GM19328 (cell line): ENCODE measurements at regions not wholly inside any gene's neighbourhood (a gene's known extent, or its start where the extent isn't known, plus 50 kb on each side); places are given as distances from the start of the nearest gene placed in this dataset.

Experiments used
- ATAC-seq: cut with Tn5 transposase; IDR thresholded peaks from one replicate; pipeline ENCODE4 v1.9.1; 2021; ENCODE audit warnings: mild to moderate bottlenecking, moderate library complexity; ENCODE audit not compliant: unreplicated experiment

DNA sequence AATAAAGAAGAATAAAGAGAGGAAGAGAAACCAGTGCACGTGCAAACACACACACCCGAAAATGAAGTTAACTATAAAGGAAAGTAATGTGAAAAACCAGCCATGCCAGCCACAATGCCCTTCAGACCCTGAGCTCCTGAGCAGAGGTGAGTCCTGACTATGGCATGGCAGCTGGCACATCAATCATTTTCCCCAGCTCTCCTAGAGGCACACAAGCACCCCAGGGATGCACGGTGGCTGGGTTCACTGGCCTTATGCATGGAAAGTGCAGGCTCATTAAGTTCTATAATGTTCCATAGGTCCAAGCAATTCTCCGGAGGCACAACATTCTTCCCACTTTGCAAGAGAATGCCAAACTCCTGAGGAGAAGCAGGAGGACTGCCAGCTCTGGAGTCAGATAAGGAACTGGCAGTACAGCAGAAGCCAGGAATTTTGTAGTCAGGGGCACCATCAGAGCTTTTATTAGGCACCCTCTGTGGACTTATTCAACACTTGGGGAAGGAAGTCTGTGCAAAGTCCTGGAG is 175.0 kb upstream of the PRDM1 start:
- ATAC-seq, result no peak

DNA sequence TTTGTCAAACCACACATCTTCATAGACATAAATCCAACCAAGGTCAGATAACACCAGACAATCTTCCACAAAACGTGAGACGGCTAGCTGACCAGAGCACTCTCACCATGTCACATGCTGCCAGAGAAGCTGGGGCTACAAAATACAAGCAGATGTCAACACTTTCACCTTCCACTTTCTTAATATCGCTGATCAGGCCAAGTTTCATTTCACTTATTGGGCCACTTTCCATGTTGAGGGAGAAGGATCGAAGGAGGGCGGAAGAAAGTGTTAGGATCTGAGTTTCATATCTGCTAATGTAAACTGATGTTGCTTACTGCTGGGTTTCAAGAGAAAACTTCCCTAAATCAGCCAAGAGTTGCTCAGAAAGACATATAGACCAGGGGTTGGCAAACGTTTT is 177.0 kb upstream of the PRDM1 start:
- ATAC-seq, result no peak

DNA sequence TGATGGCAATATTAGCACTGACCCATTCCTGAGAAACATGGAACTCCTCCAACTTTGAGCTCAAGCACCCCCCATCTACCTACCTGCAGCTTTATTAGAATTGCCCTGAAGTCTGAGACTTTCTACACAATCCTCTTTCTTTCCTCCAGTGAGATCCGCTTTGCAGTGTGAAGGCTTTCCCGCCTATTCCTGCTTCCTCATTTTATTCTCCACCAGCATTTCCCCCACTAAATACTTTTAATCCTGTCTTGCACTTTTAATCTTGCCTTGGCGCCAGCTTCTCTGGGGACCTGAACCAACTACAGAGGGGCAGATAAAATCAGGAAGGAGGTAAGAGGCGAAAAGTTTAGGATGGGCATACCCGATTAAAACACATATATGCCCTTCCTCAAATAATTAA is 178.1 kb upstream of the PRDM1 start:
- no peak for ATAC-seq

DNA sequence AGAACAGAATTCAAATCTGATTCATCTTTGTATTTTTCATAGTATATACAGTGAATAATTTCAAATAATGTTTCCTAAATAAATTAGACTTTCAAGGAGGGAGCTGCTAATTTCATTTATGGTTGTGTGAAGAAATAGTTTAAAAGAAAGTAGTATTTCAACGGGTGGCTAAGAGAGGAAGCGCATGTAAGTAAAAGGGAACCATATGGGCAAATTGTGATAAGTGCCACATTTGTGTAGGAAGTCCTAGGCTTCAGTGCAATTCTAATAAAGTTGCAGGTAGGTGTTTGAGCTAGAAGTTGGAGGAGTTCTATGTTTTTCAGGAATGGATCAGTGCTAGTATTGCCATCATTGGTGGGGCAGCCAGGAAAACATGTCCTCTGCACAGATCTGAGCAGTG is 178.8 kb upstream of the PRDM1 start:
- ATAC-seq, result no peak

DNA sequence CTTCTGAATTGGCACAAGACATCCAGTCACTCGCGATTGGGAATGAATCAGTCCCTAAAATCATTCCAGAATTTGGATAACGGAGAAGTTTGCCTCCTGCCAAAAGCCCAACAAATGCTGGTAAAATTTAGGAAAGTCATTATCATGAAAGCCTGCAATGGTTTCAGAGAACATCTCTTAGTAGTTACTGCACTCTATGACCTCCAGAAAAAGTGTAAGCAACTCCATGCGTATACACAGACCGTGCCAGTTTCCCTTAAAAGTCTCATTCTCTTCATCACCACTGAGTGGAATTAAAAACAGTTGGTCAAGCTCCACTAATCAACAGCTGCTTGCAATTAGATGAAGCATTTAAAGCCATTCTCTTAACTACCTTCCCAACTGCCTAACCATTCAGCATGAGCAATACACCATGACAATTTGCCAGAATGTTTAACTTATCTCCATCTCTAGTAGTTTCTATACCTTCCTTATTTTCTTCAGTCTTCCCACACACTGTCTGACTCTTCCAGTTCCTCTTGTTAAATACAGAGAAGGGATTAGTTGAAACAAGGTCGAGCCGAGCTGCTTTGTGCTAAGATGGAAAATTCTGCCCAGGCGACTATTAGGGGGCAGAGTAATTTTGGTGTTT is 183.6 kb upstream of the PRDM1 start:
- no peak for ATAC-seq

DNA sequence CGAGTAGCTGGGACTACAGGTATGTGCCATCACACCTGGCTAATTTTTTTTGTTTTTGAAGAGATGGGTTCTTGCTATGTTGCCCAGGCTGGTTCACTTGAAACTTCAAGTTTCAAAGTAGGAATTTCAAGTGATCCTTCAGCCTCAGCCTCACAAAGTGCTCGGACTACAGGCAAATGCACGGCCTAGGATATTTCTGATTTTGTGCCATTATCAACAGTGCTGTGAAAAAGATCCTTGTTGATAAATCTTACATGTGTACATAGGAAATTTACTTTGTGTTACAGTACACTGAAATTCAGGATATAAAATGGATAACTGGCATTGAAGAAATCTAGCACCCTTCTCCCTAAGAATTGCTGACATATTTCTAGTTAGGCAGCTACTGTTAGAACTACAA is 184.6 kb upstream of the PRDM1 start:
- no peak for ATAC-seq

DNA sequence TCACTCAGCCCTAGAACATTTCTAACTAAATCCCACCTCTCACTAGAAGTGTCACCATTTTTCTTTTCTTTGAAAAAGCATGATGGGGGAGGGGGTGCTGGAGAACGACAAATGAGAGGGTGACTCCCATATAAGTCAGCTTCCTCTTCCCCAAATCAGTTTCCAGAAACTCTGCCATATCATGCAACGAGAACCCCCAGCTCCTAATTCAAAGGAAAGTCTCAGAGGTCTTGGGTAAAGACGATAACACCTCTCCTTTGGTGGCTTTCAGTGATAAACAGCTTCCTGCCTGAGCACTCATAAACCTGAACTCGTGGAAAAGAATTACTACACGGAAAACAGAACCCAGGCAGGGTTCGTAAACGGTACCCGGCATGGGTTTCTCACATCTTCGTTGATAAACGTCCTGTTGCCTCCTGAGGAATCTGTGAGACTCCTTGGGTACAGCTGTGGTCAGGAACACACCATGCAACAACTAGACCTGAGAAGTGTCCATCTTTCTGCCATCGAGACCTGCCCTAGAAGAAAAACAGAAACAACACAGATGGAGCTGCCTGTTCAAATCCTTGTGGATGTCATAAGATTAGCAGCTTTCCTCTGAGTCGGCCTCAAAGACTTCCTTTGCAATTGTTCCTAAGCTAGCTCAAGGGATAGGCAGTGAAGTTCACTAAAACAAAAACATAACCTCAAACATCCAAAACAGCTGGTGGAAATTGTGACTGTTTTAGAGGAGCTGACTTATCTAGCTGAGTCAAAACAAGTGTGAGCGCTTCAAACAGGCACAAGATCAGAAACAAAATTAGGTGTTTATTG is 185.8 kb upstream of the PRDM1 start:
- no peak for ATAC-seq

DNA sequence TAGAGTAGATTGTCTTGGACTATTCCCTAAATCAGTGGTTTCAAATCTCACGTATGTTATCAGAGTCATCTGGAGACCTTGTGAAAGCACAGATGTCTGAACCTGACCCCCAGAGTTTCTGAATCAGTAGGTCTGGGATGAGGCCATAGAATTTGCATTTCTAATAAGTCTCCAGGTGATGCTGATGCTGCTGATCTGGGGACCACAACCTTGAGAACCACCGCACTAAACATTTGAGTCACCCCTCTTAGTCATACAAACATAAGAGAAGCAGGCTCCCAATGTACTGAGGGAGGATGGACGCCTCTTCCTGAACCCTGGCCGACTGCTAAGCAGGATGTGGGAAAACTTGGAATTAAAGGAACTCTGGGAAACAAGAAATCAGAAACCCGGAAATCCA is 187.8 kb upstream of the PRDM1 start:
- peak; percentile 61 for ATAC-seq

DNA sequence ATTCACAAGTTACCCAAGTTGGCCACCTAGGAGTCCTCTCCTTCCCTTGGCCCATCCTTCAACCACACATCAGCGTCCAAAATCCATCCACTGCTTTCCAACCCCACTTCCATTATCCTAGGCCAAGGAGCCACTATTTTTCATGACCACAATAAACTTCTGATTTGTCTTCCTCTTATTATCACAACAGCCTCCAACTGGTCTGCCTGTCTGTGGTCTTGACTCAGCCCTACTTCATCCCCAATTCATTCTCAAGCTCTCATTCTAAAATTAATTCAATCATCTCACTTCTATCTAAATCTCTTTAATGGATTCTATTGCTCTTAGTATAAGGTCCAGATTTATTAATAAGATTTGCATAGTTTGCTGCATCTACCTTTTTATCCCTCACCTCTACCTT is 189.0 kb upstream of the PRDM1 start:
- no peak for ATAC-seq

DNA sequence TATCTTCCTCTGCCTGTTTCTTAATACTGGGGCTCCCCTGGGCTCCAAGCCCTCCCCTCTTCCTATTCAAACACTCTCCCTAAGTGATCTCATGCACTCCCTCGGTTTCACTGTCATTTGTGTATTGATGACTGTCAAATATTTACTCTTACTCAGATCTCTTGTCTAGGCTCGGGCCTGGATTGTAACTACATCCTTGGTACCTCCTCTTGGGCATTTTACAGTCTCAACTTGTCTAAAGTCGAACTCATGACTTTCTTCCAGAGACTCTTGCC is 189.4 kb upstream of the PRDM1 start:
- no peak for ATAC-seq

DNA sequence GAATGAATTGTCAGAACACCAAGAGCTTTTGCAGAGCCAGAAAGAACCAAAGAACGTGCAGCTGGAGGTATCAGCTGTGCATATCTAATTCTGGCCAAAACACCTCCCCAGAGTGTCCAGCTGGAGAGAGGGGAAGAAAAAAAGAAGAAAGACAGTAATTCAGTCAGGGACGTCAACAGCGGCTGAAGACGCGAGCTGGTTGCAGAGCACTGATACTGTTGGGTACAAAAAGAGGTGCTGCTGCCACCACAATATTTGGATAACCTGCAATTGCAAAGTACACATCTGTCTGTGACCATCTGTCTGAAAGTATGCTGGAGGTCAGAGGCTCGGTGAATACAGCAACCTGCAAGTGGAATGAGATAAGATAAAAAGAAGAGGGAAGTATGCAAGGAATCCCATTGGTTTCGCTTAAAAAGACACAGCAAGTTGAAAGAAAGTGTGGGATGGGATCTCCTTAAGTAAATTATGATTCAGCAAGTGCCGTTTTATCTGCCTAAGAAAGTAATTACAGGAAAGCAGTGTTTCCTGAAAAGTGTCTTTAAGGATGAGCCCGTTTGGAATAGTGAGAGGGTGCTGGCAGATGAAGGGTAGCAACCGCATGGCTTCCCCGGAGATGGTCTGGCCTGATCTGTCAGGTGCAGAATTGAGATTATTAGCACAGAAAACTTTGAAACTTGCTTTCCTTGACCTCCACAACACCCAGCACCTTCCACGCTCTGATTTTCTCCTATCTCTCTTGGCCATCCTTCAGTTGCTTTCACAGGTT is 189.9 kb upstream of the PRDM1 start:
- no peak for ATAC-seq

DNA sequence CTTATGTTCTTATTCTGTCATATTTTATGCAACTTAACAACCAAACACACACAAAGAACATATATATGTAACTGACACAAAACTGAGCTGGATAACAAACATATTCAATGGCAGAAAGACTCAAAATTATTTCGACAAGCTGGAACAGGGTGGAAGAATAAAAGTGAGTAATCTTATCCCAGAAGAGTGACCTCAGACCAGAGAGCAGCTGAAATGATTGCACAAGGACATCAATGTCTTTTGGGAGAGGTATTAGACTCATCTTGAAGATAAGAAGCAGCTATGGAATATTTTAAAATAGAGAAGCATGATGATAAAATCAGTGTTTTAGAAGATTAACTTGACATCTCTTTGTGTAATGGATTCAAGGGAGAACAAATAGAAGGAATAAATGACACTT is 191.6 kb upstream of the PRDM1 start:
- no peak for ATAC-seq

DNA sequence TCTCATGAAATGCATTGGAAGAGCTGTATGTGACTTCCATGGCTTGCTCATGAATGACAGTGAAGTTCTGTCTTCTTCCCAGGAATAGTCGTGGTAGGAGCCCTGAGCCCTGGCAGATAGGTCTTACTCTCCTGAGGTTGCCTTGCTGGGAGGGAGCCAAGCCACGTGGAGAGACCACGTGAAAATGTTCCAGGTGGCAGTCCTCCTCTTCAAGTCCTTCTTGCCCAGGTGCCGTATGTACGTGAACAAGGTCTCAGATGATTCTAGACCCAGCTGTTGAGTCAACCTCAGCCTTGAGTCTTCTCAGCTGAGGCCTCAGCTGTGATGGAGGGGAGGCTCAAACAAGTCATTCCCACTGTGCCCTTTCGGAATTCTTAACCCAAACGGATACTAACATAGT is 192.4 kb upstream of the PRDM1 start:
- no peak for ATAC-seq

DNA sequence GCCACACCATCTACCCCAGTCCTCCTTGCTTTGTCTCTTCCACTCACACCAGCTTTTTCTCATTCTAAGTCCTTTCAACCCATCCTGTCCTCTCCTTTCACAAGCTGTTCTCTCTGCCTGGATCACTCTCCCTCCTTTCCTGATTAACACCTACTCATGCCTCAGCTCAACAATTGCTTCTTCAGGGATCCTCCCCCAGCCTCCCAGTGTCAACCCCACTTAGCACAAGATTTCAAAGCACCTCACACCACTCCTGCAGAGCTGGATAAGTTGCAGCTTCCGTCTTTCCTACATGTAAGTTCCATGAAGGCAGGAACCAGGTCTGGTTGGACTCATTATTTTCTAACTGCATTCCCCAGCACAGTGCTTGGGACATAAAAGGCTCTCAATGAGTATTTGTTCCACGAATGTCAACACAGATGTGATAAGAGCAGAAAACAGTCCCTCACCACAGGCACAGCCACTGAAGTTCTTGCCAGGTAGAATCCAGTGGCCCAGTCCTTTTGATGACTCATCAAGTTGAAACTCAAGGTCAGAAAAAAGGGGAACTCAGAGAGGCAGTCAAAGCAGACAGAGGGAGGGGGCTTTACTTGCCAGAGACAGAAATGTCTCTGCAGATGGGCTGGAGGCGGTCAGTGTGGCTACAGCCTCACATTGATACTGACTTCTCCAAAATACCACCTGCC is 193.4 kb upstream of the PRDM1 start:
- peak; percentile 88 for ATAC-seq

DNA sequence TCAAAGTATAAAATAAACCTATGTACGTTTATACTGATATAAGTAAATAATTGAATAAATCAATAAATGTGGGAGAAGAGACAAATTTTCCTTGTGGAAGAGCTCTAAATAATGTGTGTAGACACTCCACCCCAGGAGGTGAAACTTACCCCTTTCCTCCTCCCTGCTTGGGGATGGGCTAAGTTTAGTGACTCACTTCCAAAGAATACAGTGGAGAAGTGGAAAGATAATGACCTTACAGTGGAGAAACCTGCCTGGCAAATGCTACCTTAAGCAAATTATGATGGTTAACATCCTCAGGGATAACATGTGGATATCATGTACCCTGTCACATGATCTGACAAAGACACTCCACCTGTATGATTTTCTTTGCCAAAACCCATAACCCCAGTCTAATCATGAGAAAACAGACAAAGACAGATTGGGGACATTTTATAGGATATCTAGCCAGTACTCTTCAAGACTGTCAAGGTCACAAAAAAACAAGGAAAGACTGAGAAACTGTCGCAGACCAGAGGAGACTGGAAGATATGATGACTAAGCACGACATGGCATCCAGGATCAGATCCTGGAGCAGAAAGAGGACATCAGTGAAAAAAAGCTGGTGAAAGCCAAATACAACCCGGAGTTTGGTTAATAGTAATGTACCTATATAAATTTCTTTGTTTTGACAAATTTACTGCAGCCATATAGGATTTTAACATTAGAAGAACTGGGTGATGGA is 195.5 kb upstream of the PRDM1 start:
- ATAC-seq, result no peak

DNA sequence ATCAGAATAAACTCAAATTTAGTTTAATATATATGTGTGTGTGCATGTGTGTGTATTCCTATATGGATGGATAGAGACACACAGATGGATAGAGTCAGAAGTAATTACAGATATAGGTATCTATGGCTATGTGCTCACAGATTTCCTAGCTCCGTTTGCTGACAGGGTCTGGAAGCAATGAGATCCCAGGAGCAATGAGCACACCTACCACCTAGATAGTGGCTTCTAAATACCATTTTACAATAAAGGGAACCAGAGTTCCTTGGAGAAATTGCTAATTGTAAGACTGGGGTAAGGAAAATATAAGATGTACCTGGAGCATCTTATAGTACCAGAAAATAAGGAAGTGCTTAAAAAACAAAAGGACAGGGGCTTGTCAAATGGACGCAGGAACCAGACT is 196.2 kb upstream of the PRDM1 start:
- ATAC-seq, result no peak

DNA sequence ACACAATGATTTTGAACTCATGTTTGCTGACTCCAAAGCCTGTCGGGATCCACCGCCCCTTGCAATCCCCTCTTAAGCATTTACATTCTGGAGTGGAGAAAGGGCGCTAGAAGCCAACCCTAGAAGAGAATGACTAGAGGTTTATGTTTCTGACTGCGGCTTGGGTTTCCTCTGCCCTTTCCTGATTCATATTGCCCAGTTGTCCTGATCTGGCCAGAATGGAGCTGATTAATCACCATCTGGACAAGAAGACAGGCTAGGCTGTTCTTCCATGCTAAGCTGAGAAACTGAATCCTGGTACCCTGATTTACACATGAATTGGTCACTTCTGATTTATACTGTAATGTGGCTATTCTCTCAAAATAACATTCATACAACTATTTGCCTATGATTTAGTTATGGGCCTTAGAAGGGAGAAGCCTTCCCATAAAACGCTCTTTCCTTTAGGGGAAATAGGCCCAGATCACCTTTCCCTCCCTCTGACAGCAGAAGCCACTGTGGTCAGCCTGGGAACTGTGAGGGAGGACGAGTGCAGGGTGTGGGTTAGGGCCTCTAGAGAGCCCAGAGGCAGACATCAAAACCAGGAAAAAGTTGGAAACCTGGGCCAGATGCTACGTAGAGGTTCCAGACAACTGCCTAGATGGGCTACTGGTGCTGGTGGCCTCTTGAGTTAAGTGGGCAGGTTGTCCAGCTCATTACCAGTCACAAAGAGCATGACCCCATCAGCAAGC is 199.2 kb upstream of the PRDM1 start:
- ATAC-seq, result no peak

DNA sequence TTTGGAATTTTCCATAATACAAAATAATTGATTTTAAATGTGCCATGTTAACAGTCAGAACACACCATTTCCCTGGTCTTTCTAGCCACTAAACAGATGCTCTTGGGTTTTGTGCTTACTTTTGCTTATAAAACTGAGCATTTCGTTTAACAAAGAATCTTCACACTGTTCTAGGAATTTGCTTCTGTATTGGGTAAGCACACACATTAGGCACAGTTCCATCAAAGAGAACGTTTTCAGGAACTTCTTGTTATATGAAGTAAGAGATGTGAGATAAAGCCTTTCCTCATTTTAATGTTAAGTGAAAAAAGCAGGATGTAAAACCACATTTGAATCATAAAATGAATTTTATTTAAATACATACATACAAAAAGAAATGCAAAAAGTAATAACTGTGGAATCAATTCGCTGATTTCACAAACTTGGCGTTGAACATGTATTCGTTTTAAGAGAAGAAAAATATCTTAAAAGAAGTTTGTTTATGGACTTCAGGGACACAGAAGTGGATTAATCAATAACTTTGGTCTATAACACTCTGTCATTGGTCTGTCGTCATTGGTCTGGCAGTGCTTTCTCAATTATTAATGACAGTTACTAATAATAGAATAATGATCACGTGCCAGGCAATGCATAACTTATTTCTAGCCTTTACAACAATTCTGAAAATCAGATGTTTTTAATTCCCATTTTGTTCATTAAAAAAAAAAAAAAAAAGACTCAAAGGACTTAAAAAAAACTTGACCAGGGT is 199.9 kb upstream of the PRDM1 start:
- ATAC-seq, result no peak

DNA sequence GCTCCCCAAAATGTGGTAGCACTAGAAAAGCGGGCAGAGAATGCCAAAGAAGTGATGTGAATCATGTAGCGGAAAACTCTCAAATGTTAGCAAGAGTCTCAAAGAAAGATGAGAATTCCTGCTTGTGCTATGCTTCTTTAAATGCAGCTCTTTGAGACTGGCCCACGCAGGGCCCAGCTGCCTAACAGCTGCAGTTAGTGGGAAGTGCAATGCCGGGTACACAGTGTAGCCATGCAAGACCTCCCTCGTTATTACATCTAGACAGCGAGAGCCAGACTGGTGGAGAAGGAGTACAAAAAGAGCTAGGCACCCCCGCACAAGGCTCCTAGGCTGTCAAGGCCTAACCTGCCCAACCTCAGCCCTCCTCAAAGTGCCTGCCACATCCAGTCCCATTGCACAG is 201.7 kb upstream of the PRDM1 start:
- no peak for ATAC-seq
